ENCODE measurements at regions not wholly inside any gene's neighbourhood (a gene's known extent, or its start where the extent isn't known, plus 50 kb on each side); places are given as distances from the start of the nearest gene placed in this dataset.

DNA sequence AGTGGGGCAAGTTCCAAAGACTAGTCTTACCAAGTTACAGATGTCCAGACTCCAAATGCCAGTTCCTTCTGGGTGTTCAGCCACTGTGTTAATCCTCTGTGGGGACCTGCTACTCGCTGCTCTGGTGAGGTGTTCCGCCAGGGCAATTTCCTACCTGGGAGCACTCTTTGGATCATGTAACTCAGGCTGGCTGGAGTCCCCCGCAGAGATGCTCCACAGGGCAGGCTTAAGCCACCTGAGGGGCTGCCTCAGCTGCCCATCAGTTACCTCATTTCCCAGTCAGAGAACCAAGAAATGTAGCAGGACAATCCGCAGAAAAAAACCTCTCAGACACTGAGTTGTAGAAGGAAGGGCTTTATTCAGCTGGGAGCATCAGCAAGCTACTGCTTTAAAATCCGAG lies 133.8 kb downstream of the ZNF737 start:
- DNase-seq: no peak
- WGBS (ENCODE audit: low lambda C conversion rate): 30% methylated on average over 5 of the region's 5 CpGs
- Histone ChIP-seq H3K9ac (no peak overlapping the region), H3K4me1 (ENCODE audit: control insufficient read depth in 1 of 2, insufficient read depth in 2 of 2, low read depth in 1 of 2, low read length in 1 of 2) (no peaks in the 10 kb centered on the region; a peak in 1 of 4 replicates), H3K9me2 (no peaks in the 10 kb centered on the region), H3K79me2 (ENCODE audit: insufficient read depth) (no peaks in the 10 kb centered on the region), H4K20me1 (ENCODE audit: insufficient read depth) (no peaks in the 10 kb centered on the region), H3K36me3 (replicated peaks in 1 of 2; ENCODE audit: control insufficient read depth in 1 of 2, insufficient read depth in 2 of 2, low read length in 1 of 2) (no peaks in the 10 kb centered on the region), H3K4me2 (no peak overlapping the region), H3F3A (replicated peaks; ENCODE audit: insufficient read depth) (no peaks in the 10 kb centered on the region), H3K27me3 (ENCODE audit: insufficient read depth) (no peaks in the 10 kb centered on the region), H3K4me3 (ENCODE audit: low read depth in 2 of 2, low read length in 1 of 2) (no peak overlapping the region), H3K27ac (ENCODE audit: low read depth in 2 of 2, low read length in 1 of 2) (no peak overlapping the region), H3K9me3 (no peaks in the 10 kb centered on the region), H2AFZ (ENCODE audit: low read depth) (no peak overlapping the region)
- POLR2A ChIA-PET: no interaction called here
- CTCF ChIA-PET: no interaction called here
- TF ChIP-seq RFX5 (IDR thresholded peaks at IDR 0.05; ENCODE audit: low read length) (no peak), FOXJ3 (CRISPR knock-in tag; IDR thresholded peaks at IDR 0.05) (no peak), EP300 (IDR thresholded peaks at IDR 0.05; ENCODE audit: borderline replicate concordance in 1 of 2, low read depth in 1 of 2, low read length in 1 of 2) (no peak), CHD2 (IDR thresholded peaks at IDR 0.05; ENCODE audit: low read length, partially characterized antibody) (no peak), JUND (IDR thresholded peaks at IDR 0.05) (no peak), NFIC (IDR thresholded peaks at IDR 0.05; ENCODE audit: borderline replicate concordance) (no peak), RAD21 (IDR thresholded peaks at IDR 0.05; ENCODE audit: low read length) (no peak), FOSL2 (IDR thresholded peaks at IDR 0.05; ENCODE audit: borderline replicate concordance, low read depth) (no peak), SMC3 (IDR thresholded peaks at IDR 0.05; ENCODE audit: low read depth, low read length) (no peak), FOXM1 (IDR thresholded peaks at IDR 0.05; ENCODE audit: low read depth) (no peak), MXI1 (IDR thresholded peaks at IDR 0.05; ENCODE audit: low read depth, low read length) (no peak), ELF1 (IDR thresholded peaks at IDR 0.05) (no peak), TCF12 (IDR thresholded peaks at IDR 0.05) (no peak)
- TF ChIP-seq, protein P1, sequence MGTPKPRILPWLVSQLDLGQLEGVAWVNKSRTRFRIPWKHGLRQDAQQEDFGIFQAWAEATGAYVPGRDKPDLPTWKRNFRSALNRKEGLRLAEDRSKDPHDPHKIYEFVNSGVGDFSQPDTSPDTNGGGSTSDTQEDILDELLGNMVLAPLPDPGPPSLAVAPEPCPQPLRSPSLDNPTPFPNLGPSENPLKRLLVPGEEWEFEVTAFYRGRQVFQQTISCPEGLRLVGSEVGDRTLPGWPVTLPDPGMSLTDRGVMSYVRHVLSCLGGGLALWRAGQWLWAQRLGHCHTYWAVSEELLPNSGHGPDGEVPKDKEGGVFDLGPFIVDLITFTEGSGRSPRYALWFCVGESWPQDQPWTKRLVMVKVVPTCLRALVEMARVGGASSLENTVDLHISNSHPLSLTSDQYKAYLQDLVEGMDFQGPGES (IDR thresholded peaks at IDR 0.05; ENCODE audit: low read depth, low read length): no peak
- TF ChIP-seq, protein P2, sequence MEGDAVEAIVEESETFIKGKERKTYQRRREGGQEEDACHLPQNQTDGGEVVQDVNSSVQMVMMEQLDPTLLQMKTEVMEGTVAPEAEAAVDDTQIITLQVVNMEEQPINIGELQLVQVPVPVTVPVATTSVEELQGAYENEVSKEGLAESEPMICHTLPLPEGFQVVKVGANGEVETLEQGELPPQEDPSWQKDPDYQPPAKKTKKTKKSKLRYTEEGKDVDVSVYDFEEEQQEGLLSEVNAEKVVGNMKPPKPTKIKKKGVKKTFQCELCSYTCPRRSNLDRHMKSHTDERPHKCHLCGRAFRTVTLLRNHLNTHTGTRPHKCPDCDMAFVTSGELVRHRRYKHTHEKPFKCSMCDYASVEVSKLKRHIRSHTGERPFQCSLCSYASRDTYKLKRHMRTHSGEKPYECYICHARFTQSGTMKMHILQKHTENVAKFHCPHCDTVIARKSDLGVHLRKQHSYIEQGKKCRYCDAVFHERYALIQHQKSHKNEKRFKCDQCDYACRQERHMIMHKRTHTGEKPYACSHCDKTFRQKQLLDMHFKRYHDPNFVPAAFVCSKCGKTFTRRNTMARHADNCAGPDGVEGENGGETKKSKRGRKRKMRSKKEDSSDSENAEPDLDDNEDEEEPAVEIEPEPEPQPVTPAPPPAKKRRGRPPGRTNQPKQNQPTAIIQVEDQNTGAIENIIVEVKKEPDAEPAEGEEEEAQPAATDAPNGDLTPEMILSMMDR (IDR thresholded peaks at IDR 0.05): no peak
- TF ChIP-seq, protein P3, sequence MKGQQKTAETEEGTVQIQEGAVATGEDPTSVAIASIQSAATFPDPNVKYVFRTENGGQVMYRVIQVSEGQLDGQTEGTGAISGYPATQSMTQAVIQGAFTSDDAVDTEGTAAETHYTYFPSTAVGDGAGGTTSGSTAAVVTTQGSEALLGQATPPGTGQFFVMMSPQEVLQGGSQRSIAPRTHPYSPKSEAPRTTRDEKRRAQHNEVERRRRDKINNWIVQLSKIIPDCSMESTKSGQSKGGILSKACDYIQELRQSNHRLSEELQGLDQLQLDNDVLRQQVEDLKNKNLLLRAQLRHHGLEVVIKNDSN (IDR thresholded peaks at IDR 0.05; ENCODE audit: borderline replicate concordance, low read depth): no peak
- TF ChIP-seq, protein P4, sequence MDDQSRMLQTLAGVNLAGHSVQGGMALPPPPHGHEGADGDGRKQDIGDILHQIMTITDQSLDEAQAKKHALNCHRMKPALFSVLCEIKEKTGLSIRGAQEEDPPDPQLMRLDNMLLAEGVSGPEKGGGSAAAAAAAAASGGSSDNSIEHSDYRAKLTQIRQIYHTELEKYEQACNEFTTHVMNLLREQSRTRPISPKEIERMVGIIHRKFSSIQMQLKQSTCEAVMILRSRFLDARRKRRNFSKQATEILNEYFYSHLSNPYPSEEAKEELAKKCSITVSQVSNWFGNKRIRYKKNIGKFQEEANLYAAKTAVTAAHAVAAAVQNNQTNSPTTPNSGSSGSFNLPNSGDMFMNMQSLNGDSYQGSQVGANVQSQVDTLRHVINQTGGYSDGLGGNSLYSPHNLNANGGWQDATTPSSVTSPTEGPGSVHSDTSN (IDR thresholded peaks at IDR 0.05): no peak
- TF ChIP-seq, protein P5, sequence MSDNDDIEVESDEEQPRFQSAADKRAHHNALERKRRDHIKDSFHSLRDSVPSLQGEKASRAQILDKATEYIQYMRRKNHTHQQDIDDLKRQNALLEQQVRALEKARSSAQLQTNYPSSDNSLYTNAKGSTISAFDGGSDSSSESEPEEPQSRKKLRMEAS (IDR thresholded peaks at IDR 0.05; ENCODE audit: low read depth): no peak

Measured in SK-N-SH (cell line).